ENCODE measurements at regions not wholly inside any gene's neighbourhood (a gene's known extent, or its start where the extent isn't known, plus 50 kb on each side); places are given as distances from the start of the nearest gene placed in this dataset.

- TF ChIP-seq CTCF (IDR thresholded peaks at IDR 0.05) = no peak
- ATAC-seq (ENCODE audit: low FRiP score) = no peak
- DNase-seq (ENCODE audit: low spot score) = no peak
Observed at GRCh38 chr22:49021926-49022815, 805.5 kb downstream of the BRD1 start.

- ATAC-seq (ENCODE audit: low FRiP score) = no peak
- no peak for TF ChIP-seq CTCF (IDR thresholded peaks at IDR 0.05)
- DNase-seq (ENCODE audit: low spot score) = no peak
Observed at GRCh38 chr22:49021131-49021925, 806.3 kb downstream of the BRD1 start.

GRCh38 chr22:49019737-49020713 is 807.6 kb downstream of the BRD1 start:
- DNase-seq (ENCODE audit: low spot score) (peak; percentile 3), ATAC-seq (ENCODE audit: low FRiP score) (no peak)
- TF ChIP-seq CTCF (IDR thresholded peaks at IDR 0.05) = no peak

- no peak for TF ChIP-seq CTCF (IDR thresholded peaks at IDR 0.05)
- ATAC-seq (ENCODE audit: low FRiP score) (no peak), DNase-seq (ENCODE audit: low spot score) (peak; percentile 11)
Observed at GRCh38 chr22:49018601-49019000, 809.1 kb downstream of the BRD1 start.

- TF ChIP-seq CTCF (IDR thresholded peaks at IDR 0.05) = no peak
- DNase-seq (ENCODE audit: low spot score) (peak; percentile 9), ATAC-seq (ENCODE audit: low FRiP score) (no peak)
Observed at GRCh38 chr22:49017482-49018329, 810.0 kb downstream of the BRD1 start.

Measured in omental fat pad (tissue), 3 donors.